Keratinocyte (primary cell): ENCODE measurements at regions not wholly inside any gene's neighbourhood (a gene's known extent, or its start where the extent isn't known, plus 50 kb on each side); places are given as distances from the start of the nearest gene placed in this dataset.

ENCODE experiments used
- DNase-seq: peaks from one replicate; pipeline ENCODE4 v3.0.0-alpha.2; 2011; ENCODE audit warnings: low read depth, missing footprints, low spot score
- FAIRE-seq: peaks from 2 replicates; lab custom pipeline; 2011; peaks lifted over from hg19 to GRCh38; lab: Jason Lieb, UNC
- H2AFZ ChIP-seq: 2 replicates; pipeline ENCODE4 v1.6.0; 2012; ENCODE audit warnings: low read length, control low read depth, inconsistent platforms; ENCODE audit not compliant: control insufficient read depth
- H3K27ac ChIP-seq: 2 replicates; pipeline ENCODE4 v1.5.1; 2011; ENCODE audit warnings: low read length; ENCODE audit not compliant: control insufficient read depth, insufficient read depth
- H3K27me3 ChIP-seq: 3 replicates; pipeline ENCODE4 v1.6.0; 2011; ENCODE audit warnings: low read length; ENCODE audit not compliant: control insufficient read depth, insufficient read depth; ENCODE audit errors: extremely low read depth
- H3K36me3 ChIP-seq, 2 experiments: 2 replicates in 1 of 2; 3 replicates in 1 of 2; pipeline ENCODE4 v1.5.1; 2011; ENCODE audit warnings: low read length in 2 of 2, mild to moderate bottlenecking in 1 of 2; ENCODE audit not compliant: control insufficient read depth in 2 of 2, insufficient read depth in 2 of 2; ENCODE audit errors: extremely low read depth in 1 of 2
- H3K4me1 ChIP-seq: 3 replicates; pipeline ENCODE4 v1.5.1; 2011; ENCODE audit warnings: low read length; ENCODE audit not compliant: control insufficient read depth, insufficient read depth; ENCODE audit errors: extremely low read depth
- H3K4me2 ChIP-seq: 3 replicates; pipeline ENCODE4 v1.6.0; 2011; ENCODE audit warnings: low read depth, low read length; ENCODE audit not compliant: control insufficient read depth, insufficient read depth; ENCODE audit errors: extremely low read depth
- H3K4me3 ChIP-seq, 3 experiments: fragments of 200-600 bp in 1 of 3; sonication (generic) in 1 of 3; 2 replicates in 2 of 3; 3 replicates in 1 of 3; pipeline ENCODE4 v1.5.1; 2011 to 2016; ENCODE audit warnings: low read length in 3 of 3, mild to moderate bottlenecking in 3 of 3, control low read depth in 2 of 3, inconsistent platforms in 1 of 3, low read depth in 1 of 3, mixed read lengths in 1 of 3, mixed run types in 1 of 3, moderate library complexity in 1 of 3; ENCODE audit not compliant: control insufficient read depth in 2 of 3, insufficient read depth in 2 of 3; ENCODE audit errors: extremely low read depth in 1 of 3
- H3K79me2 ChIP-seq: 2 replicates; pipeline ENCODE4 v1.6.0; 2012; ENCODE audit warnings: low read length; ENCODE audit not compliant: control insufficient read depth, insufficient read depth
- H3K9ac ChIP-seq: 3 replicates; pipeline ENCODE4 v1.6.0; 2011; ENCODE audit warnings: low read length; ENCODE audit not compliant: control insufficient read depth, insufficient read depth; ENCODE audit errors: extremely low read depth
- H3K9me1 ChIP-seq: 3 replicates; pipeline ENCODE4 v1.6.0; 2011; ENCODE audit warnings: low read length; ENCODE audit not compliant: control insufficient read depth, insufficient read depth; ENCODE audit errors: extremely low read depth
- H3K9me3 ChIP-seq: 2 replicates; pipeline ENCODE4 v1.5.1; 2012; ENCODE audit warnings: low read depth, low read length; ENCODE audit not compliant: control insufficient read depth
- H4K20me1 ChIP-seq: 3 replicates; pipeline ENCODE4 v1.6.0; 2011; ENCODE audit warnings: low read length; ENCODE audit not compliant: control insufficient read depth, insufficient read depth; ENCODE audit errors: extremely low read depth
- CTCF ChIP-seq, 3 experiments: IDR thresholded peaks in 1 of 3; conservative IDR thresholded peaks in 1 of 3; optimal IDR thresholded peaks in 1 of 3; 2 replicates in 2 of 3; 3 replicates in 1 of 3; pipeline versions ENCODE3 to v1.5.1; 2011; ENCODE audit warnings: low read length in 3 of 3, mild to moderate bottlenecking in 3 of 3, moderate library complexity in 2 of 3, control low read depth in 1 of 3, inconsistent platforms in 1 of 3; ENCODE audit not compliant: insufficient read depth in 2 of 3; ENCODE audit errors: extremely low read depth in 1 of 3
- EZH2 ChIP-seq: IDR thresholded peaks from one replicate; pipeline ENCODE4 v1.6.1; 2012; ENCODE audit warnings: inconsistent platforms, mild to moderate bottlenecking, low read length, moderate library complexity
- dilution Hi-C: fragments of 300-500 bp; cut with MboI; formaldehyde crosslinking; loops from one replicate; pipeline ENCODE4 v1.7.0; 2020; ENCODE audit warnings: low sequenced_read_pairs; ENCODE audit not compliant: extremely low pct_ligation_motif_present

GRCh38 chr13:33953203-33953602 lies 135.3 kb downstream of the RFC3 start:
- no peak overlapping the region for H3K9ac ChIP-seq
- no peaks in the 10 kb centered on the region for H4K20me1 ChIP-seq
- dilution Hi-C loops: no loop called here
- H3K9me1 ChIP-seq: no peaks in the 10 kb centered on the region
- H3K9me3 ChIP-seq: no peaks in the 10 kb centered on the region
- no peak overlapping the region for H3K27ac ChIP-seq
- H3K79me2 ChIP-seq: no peaks in the 10 kb centered on the region
- no peaks in the 10 kb centered on the region for H3K4me1 ChIP-seq
- no peak for FAIRE-seq
- DNase-seq: no peak
- no peak overlapping the region for H2AFZ ChIP-seq
- H3K4me3 ChIP-seq: no peak overlapping the region
- TF ChIP-seq CTCF (optimal IDR thresholded peaks at IDR 0.05 in 1 of 3, IDR thresholded peaks at IDR 0.05 in 1 of 3, conservative IDR thresholded peaks at IDR 0.05 in 1 of 3; ENCODE audit: extremely low read depth in 1 of 3, insufficient read depth in 2 of 3, low read length in 3 of 3) (no peak), EZH2 (no peak)
- no peaks in the 10 kb centered on the region for H3K27me3 ChIP-seq
- H3K36me3 ChIP-seq: no peaks in the 10 kb centered on the region
- H3K4me2 ChIP-seq: no peak overlapping the region

GRCh38 chr13:33953781-33954180 lies 135.8 kb downstream of the RFC3 start:
- no peak overlapping the region for H3K4me2 ChIP-seq
- no peak overlapping the region for H2AFZ ChIP-seq
- no peaks in the 10 kb centered on the region for H4K20me1 ChIP-seq
- no peak overlapping the region for H3K27ac ChIP-seq
- dilution Hi-C loops: no loop called here
- no peaks in the 10 kb centered on the region for H3K4me1 ChIP-seq
- no peak overlapping the region for H3K9ac ChIP-seq
- H3K9me1 ChIP-seq: no peaks in the 10 kb centered on the region
- no peaks in the 10 kb centered on the region for H3K9me3 ChIP-seq
- H3K4me3 ChIP-seq: no peak overlapping the region
- no peak for FAIRE-seq
- TF ChIP-seq EZH2 (no peak), CTCF (optimal IDR thresholded peaks at IDR 0.05 in 1 of 3, IDR thresholded peaks at IDR 0.05 in 1 of 3, conservative IDR thresholded peaks at IDR 0.05 in 1 of 3; ENCODE audit: extremely low read depth in 1 of 3, insufficient read depth in 2 of 3, low read length in 3 of 3) (no peak)
- no peaks in the 10 kb centered on the region for H3K36me3 ChIP-seq
- DNase-seq: no peak
- no peaks in the 10 kb centered on the region for H3K79me2 ChIP-seq
- H3K27me3 ChIP-seq: no peaks in the 10 kb centered on the region
